GM18868 (cell line): ENCODE measurements at regions not wholly inside any gene's neighbourhood (a gene's known extent, or its start where the extent isn't known, plus 50 kb on each side); places are given as distances from the start of the nearest gene placed in this dataset.

ENCODE experiments used
- ATAC-seq: cut with Tn5 transposase; IDR thresholded peaks from one replicate; pipeline ENCODE4 v1.9.1; 2021; ENCODE audit warnings: mild to moderate bottlenecking, moderate library complexity; ENCODE audit not compliant: unreplicated experiment

GRCh38 chr6:109295774-109296156 is 86.5 kb downstream of the CD164 start:
- no peak for ATAC-seq

DNA sequence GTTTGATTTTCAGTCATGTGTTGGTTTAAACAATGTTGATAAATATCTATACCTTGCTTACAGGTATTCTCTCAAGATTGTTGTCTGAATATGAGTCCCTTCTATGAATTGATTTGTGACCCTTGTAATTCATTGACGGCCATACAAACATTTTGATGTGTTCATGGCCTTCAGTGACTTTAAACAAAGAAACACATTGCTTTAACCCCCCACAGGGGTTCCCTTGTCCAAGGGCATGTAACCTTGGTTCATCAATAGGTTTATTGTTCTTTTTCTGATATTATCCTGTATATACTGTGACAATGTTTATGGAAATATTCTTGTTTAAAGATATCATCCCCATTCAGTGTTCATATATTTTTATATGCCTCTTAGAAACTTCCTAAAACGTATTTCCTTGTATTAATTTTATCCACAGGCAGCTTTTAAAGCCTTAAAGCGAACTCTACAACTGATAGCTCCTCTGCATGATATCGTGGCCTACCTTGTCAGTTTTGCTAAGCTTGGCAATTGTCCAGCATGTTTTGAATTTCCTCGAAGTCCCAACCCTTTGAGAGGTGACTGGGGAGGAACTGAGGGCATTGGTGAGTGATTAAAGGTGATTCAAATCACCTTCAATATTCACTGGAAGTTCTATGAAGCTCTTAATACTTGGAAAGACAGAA is 87.0 kb downstream of the CD164 start:
- ATAC-seq, result no peak

GRCh38 chr6:109292983-109293586 is 89.2 kb downstream of the CD164 start:
- ATAC-seq, result no peak

DNA sequence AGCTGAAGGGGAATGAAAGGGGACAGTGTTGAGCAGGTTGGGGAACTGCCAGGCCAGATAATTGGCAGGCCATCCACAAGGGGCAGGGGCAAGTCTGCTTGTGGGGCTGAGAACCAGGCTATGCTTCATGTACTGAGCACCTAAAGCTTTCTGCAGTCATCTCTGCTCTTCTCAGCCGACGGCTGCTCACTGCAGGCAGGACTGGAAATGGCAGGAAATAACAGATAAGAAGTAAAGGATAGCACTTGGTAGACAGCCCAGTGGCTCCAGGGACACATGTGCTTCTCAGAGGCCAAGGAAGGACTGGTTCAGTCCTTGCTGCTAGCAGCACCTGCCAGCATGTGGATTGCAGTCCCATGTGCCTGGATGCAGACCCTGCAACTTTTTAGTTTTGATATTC is 89.8 kb downstream of the CD164 start:
- no peak for ATAC-seq

DNA sequence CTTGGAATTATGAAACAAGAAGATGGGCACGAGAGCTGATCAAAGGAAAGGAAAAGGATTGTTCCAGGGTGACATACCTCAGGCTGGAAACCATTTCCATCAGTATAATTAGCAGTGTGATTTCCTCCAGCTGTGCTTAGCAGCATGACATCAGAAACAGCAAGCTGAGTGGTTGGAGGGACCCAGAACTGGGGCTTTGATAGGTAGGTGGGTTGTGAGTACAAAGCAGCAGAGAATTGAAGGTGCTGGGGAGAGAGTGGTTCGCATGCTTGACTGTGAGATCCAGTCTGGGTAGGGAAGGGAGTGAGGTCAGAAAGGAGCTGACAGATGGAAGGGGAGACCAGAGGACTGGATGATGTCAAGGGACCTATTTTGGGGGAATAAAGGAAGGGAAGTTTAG is 90.4 kb downstream of the CD164 start:
- no peak for ATAC-seq

GRCh38 chr6:109290143-109290931 is 91.9 kb downstream of the CD164 start:
- ATAC-seq, result no peak

- ATAC-seq, result no peak
These were observed 96.9 kb downstream of the CD164 start for GRCh38 chr6:109285366-109285765.

- no peak for ATAC-seq
These were observed 97.6 kb downstream of the CD164 start for GRCh38 chr6:109284675-109285074.

DNA sequence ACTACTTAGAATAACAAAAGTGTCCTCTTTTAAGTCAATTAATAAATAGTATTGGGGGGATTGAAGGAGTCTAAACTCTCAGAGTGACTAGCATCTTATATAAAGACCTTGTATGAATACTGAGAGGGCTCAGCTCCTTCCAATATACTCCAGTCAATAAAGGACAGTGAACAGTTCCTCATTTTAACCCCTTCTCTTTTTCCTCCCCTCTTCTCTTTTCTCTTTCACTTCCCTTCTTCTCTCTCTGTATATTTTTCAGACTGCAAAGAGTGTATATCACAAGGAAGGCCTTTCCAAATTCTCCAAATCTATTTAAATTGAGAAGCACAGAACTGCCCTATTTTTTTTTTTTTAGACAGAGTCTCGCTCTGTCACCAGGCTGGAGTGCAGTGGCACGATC is 99.5 kb downstream of the CD164 start:
- ATAC-seq, result no peak

DNA sequence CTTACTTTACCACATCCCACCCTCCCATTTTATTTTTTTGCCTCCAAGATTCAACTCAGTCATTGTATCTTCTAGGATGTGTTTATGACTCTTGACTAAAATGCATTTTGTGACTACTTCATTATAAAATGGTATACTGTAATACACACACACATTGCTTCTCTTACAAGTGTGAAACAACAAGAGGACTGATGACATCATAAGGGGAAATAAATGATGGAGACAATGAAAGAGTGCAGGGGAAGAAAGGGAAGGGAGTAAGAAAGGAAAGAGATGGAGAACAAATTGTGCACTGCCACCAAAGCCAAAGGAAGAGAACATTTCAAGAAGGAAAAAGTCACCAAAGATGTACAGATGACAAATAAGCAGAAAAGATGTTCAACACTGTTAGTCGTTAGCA is 102.6 kb downstream of the CD164 start:
- no peak for ATAC-seq

DNA sequence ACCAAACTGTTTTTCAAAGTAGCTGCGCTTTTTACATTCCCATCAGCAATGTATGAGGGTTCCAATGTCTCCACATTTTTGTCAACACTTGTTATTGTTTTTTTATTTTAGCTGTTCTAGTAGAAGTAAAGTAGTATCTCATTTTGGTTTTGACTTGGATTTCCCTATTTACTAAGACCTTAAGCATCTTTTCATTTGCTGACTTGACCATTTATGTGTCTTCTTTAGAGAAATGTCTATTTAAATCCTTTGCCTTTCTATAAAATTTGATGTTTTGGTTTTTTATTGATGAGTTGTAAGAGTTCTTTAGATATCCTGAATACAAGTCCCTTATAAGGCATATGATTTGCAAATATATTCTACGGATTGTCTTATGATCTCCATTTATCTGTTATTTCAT is 110.6 kb downstream of the CD164 start:
- ATAC-seq, result no peak

- no peak for ATAC-seq
These were observed 112.2 kb downstream of the CD164 start for GRCh38 chr6:109269953-109270517.

GRCh38 chr6:109269057-109269456 is 113.2 kb downstream of the CD164 start:
- no peak for ATAC-seq

GRCh38 chr6:109265530-109265929 is 116.7 kb downstream of the CD164 start:
- no peak for ATAC-seq

- ATAC-seq, result no peak
These were observed 118.2 kb downstream of the CD164 start for GRCh38 chr6:109263873-109264700.

DNA sequence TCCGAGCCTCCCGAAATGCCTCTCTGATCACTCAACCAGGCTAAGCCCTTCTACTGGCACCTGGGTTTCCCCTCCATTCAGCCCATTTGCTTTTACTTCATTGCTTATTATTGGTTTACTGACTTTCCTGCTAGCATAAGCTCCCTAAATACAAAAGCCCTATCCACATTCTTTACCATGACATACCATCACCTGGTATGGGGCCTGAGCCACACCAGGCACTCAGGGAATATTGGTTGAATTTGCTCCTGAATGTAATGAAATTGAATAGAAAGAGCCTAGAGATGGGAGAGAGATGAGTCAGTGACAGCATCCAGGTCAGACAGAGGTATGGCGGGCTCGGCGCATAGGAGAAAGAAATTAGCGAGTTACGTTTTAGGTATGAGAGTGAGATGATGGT is 120.0 kb downstream of the CD164 start:
- ATAC-seq, result no peak

GRCh38 chr6:109261811-109262210 is 120.5 kb downstream of the CD164 start:
- ATAC-seq, result no peak

DNA sequence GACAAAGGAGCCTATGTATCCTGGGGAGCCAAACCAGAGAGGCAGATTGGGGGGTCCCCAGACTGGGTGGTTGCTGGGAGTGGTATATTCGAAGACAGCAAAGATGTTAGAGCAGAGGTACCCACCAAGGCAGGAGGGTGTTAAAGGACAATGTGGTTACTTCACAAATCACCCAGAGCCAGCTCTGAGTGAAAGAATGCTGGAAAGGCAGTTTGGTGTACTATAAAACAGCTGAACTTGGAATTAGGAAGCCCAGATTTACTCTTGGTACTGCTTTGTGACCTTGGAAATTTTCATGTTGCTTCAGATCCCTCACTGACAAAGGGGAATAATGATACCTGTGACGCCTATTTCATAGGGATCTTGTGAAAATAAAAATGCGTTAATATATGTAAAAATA is 121.6 kb downstream of the CD164 start:
- no peak for ATAC-seq

GRCh38 chr6:109260126-109260525 is 122.1 kb downstream of the CD164 start:
- ATAC-seq, result no peak

DNA sequence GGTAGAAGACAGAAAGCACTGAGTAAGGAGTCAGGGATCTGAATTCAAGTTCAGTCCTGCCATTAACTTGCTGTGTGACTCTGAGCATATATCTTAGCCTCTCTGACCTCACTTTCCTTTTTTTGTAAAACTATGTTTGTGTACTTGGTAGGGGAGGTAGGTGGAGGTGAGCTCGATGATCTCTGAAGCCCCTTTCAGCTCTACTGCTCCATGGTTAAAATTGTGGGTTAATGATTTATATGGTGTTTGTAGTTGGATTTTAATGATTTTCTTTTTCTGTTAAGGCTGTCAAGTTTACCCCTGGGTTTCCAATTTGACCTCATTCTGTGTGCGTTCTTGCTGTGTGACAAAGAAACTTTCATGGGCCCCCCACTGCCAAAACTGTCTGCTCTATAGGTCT is 124.1 kb downstream of the CD164 start:
- ATAC-seq, result no peak

DNA sequence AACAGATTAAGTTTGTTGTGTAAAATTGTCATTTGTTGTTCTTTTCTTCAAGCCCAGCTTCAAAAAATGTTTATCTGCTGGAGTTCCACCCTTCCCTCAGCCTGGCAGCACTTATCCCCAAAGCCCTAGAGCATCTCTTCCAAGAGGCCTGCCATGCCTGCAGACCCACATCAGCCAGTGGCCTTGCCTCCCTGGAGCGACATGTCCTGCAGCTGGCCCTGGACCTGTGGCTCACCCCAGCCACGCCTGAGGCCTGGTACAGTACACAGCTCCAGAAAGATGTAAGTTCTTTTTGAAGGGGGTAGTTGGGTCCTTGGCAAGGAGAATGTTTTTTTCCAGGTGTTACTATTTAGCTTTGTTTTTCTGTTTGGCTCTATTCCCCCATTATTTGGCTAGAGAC is 124.8 kb downstream of the CD164 start:
- ATAC-seq, result no peak
